HG02588 (cell line): ENCODE measurements at regions not wholly inside any gene's neighbourhood (a gene's known extent, or its start where the extent isn't known, plus 50 kb on each side); places are given as distances from the start of the nearest gene placed in this dataset.

ENCODE experiments used
- ATAC-seq: cut with Tn5 transposase; IDR thresholded peaks from one replicate; pipeline ENCODE4 v1.9.1; 2021; ENCODE audit warnings: mild to moderate bottlenecking, moderate library complexity; ENCODE audit not compliant: unreplicated experiment

DNA sequence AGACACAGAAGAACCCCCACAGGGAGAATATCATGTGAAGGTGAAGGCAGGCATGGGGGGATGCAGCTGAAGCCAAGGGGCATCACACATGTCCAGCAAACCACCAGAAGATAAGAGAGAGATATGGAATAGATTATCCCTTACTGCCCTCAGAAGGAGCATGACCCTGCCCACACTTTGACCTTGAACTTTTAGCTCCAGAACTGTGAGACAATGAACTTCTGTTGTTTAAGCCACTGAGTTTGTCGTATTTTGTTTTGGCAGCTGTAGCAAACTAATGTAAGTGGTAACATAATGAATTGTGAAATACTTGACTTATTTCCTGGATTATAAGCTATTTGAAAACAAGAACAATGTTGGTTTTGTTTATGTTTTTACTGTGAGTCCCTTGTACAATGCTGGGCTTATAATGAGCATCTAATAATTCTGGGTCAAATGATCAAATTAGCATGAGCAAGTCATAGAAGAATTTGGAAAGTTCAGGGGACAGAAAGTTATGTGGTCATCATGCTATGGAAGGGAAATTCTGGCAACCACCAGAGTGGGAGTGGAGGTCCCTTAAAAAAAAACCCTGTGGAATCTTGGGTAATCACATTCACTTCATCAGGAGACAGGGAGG lies 541.0 kb upstream of the KLHL29 start:
- no peak for ATAC-seq

DNA sequence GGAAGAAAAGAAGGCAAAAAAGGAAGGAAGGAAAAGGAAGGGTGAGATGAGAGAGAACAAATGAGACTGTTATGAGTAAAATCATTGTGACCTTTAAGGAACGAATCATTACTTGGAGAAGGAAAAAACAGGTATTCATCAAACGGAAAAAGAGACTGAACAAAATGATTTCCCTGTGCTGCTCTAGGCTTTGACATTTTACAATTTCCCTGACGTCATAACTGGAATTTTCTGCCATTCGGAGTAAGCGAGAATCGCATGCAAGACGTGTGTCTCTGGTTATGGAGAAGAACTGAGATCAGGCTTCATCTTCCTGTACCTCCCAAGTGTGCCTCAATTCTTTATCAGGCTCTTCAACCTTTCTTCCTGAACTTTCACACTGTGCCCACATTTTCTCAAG lies 534.7 kb upstream of the KLHL29 start:
- no peak for ATAC-seq

DNA sequence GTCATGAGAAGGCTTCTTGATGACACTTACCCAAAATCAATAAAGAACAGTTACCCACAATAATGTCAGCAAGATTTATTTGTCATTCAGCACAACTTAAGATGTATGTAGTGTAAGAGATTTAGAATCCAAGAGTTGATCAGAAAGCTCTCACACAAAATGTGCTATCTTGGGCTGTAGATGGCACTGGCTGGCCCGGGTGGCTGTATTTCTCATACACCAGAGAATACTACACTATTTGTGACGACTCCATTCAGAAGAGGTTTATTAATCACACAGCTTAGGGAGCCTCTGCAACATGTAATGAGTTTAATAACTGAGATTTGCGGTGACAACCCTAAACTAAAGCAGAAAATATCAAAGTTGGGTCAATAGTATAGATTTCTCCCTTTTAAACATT lies 530.4 kb upstream of the KLHL29 start:
- ATAC-seq: no peak

DNA sequence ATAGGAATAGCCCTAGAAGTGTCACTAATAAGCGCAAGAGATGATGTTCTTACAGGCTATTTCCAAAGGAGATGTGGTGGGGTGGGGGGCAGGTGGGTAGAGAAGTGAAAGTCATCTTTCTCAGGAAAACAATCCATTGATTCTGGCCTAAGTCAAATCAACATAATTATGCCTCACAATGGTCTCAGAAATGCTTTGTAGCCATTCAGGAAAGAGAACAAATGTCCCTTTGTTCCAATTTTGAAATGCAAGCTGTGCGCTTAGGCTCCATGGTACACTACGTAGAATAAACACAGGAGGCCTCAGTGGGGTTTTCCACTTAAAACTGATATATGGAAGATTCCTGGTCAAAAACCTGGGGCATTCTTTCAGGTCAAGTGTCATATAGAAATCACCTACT lies 529.9 kb upstream of the KLHL29 start:
- no peak for ATAC-seq

DNA sequence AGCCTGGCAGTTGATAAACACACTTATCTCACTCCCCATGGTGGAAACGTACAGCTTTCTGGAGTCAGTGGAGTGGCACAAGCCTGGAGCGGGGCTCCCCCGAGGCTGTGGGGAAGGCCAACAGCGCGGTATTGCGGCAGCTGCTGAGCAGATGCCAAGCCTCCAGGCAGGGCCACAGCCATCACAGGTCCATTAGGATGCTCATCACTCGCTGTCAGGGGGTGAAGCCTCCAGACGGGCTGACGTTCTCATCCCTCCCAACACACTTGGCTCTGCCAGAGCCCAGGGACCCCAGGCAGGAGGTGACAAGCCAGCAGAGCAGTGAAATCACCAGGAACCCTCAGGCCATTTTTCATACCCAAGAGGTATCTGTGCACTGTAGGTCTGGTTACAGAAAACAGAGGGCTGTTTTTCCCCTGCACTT lies 529.2 kb upstream of the KLHL29 start:
- ATAC-seq: no peak

DNA sequence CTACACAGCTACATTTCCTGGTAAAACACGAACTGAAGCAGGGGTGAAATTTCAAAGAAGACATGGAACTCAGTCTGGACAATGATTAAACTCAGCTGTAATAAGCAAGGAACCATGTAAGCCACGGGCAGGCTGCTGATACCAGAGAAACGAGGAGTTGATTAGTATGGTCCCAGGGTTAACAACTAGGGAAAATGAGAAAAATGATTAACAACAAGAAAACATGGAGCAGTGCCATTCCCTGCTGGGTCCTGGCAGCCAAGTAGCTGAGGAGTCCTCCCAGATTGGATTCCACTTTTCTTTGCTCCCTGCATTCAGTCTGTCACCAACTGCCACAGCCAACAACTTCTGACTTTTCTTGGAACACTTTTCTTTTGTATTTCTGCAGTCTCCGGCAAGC lies 517.0 kb upstream of the KLHL29 start:
- ATAC-seq: no peak

DNA sequence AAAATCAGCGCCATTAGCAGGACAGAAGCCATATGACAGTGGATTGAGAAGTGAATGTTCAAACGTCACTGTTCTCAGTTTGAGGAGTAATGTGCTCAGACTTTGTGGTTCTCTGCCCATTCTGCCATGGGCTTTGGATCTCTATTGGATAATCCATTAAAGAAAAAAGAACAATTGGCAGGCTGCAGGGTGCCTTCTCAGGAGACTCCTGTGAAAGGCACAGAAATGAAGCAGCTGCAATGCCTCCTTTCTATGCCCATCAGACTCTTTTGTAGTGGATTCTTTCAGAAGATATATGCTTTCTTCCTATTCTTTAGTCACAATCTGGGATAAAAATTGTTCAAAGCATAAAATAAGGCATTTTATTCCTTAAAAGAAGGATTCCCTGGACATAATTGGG lies 506.9 kb upstream of the KLHL29 start:
- ATAC-seq: no peak

DNA sequence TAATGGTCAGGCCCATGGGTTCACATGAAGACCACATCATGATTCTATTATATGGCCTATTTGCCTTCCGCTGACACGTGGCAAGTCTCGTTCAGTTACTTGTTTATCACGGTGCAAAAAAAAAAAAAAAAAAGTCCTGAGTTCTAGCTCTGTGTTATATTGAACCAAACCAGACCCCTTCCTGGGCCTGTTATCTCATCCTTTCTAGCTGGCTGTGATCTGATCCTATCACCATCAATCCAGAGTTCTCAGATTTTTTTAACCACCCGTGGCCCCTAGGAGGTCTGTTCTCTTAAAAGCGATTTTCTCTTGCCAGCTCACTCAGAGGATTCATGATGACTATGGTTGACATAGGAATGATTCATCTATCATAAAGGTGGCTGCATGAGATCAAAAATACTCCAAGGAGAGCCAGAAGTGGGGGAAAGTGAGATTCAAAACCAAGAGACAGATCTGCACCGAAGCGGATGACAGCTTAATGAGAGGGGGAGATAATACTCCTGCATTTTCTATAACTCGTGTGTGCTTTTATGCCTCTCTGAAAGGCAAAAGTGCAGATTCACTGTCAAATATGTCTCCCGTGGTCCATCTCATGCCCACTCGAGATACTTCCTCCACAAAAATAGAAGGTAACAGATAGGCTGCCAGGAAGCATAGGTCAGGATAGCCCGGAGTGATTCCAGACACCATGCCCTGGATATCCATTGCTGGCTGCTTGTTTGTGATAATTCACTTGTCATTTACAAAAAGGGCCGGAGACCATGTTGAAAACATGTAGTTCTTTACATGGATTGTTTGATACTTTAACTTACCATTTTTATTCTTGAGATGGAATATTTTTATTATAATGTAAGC lies 505.7 kb upstream of the KLHL29 start:
- ATAC-seq: no peak

DNA sequence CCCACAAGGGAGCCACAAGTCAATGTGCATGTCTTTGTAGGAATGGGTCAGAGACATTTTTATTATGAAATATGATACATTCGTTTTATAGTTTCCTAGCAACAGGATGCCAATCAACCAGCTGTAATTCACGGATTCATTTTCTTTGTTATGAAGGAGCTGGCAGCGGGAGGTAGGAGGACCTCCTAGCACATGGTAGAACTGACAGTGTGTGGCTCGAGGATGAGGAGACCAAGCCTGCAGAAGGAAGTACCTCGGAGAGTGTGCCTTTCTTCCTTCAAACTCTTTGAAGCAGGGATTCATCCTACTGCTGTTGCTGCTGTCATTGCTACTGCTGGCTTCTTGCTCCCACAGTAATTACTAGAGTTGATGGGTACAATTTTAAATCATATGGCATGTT lies 504.8 kb upstream of the KLHL29 start:
- ATAC-seq: no peak

DNA sequence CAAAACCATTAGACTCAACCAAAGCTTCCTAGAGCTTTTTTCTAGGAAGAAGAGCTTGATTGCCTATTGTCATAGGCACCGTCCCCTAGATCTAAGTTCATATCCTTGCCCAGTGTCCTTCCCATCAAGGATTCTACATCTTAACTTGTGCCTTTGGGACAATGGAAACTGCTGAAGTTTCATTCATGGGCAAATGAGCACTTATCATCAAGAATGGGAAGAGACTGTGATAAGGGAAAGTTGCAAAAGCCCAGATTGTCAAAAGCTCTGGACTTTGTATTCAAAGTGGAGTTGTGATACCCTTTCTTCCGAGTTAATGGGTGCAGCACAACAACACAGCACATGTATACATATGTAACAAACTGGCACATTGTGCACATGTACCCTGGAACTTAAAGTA lies 503.0 kb upstream of the KLHL29 start:
- ATAC-seq: no peak

DNA sequence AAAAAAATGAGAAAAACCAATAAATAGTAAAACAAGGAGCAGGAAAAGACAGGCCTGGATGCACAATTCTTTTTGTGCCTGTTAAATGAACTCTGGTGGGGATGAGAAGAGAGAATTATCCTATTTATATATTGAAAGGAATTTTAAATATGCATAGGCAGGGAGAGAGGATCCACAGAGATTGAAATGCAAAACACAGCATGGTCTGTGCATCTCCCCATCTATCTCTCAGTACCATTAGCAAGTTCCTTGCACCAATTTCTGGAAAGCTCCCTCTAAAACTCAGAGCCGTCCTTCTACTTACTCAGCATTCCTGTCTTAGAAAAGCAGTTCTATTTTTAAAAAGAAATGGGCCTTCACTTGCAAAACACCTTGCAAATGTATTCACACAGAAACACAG lies 502.3 kb upstream of the KLHL29 start:
- ATAC-seq: no peak

DNA sequence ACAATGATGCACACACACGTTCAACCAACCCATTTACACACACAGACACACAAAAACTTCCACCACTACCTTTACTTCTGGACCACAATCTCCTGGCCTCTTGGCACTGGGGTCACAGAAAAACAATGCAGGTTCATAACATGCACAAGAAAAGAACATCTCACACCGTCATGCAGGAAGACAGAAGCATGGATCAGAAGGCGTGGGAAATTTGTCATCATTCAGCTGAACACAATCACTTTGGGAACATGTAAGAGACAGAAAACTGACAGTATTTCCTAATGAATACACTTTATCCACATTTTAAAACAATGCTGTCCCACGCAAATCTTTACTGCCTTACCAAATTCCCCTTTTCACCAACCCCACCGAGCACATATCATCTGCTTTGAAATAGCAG lies 501.9 kb upstream of the KLHL29 start:
- ATAC-seq: no peak

DNA sequence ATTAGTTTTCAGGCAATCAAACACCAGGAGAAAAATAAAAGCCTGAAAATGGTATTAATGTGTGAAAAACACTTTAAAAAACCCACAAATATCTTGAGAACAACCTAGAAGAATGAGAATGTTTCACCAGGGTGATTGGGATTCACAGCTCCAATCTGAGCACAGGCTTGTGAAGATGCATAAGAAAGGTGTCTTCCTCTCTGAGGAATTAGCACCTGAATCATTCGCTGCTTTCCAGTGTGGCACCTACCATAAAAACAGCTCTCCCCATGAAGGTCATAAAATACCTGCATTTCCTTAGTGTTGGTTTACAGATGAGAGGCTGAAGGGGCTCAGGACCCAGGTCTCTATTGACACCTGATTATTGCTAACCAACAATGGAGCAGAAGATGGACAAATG lies 499.7 kb upstream of the KLHL29 start:
- no peak for ATAC-seq

DNA sequence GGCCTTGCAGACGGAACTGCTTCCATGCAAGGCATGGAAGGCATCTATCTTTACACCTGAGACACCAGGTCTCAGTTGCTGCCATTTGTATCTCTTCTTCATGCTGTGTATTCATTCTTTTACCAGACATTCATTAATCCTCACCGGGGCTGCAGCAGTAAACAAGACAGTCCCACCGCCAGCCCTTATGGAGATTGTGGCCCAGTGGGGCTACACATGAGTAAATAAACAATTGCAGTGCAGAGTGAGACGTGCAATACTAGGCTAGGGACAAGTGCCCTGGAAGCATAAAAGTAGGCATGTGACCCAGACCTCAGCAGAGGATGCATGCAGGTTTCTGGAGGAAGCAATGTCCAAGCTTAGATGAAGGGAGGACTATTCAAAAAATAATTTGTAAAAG lies 497.6 kb upstream of the KLHL29 start:
- ATAC-seq: no peak

DNA sequence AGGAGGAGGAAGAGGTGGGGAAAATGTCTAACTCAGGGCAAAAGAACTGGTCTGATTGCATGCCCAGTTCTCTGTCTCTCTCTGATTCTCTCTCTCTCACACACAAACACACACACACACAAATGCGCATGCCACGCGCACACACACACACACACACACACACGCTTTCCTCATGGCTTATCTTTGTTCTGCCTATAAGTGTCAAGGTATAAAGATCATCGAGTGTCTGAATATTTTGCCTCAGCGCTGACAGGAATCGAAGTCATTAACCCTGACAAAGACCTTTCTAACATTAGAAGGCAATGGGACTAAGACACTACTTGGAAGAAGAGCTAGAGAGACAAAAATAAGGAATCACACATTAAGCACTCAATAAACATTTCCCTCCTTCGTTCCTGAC lies 497.1 kb upstream of the KLHL29 start:
- no peak for ATAC-seq

DNA sequence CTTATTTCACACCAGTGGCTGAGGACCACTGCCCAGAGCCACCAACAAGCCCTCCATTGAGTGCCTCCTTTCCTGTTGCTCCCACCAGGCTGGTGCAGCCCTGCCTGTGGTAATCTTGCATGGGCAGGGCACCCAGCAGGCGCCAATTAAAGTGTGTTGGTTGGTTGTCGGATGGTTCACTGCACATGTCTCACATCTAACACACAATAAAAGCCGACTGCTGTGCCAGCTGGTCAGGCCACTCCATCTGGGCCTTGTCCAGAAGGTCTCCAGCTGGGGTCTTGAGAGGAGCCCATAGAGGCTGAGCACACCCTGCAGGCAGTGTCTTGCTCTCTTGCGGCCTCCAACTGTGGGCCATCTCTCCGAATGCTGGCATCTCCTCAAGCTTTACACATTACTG lies 494.8 kb upstream of the KLHL29 start:
- ATAC-seq: no peak

DNA sequence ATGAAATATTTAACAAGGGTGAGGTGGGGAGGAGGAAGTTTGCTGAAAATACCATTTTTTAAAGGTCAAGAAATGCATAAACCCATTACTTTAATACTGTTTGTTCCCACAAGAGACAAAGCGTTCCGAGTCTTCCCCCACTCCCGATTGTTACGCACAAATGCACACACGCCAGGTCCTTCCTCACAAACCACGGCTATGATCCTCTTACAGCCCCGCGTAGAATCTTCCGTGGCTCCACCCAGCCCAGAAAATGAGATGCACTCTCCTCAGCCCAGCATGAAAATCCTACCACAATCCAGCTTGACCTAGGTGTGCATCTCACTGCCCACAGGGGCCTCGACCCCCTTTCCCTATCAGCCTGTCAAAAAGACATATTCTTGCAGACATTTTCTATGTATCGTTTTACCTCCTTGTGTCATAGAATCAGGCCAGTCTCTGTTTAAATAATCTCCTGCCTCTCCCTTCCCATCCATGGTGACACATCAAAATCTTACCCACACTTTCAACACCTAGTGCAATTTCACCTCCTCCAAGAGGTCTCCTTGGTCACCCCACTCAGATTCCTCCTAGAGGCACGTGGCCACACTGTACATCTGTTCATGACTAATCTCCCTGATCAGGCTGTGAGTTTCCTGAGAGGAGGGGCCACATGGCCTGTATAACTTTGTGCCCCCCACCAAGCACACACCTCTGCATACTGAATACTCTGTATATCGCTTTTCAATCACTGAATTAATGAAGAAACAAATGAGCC lies 491.0 kb upstream of the KLHL29 start:
- ATAC-seq: no peak

DNA sequence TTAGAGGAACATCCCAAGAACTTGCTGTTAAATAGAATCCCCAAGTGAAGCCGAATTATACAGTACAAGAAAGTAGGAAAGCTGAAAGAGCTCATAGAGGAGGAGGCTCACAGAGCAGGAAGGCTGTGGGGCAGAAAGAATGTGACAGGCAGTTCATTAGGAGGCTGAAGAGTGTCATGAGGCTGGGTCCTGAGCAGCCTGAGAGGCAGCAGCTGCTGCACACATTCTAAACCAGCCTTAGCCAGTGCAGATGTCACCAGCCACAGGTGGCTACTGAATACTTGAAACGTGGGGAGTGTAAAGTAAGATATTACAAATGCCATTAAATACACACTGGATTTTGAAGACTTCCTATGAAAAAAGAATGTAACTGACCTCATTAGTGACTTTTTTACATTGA lies 490.2 kb upstream of the KLHL29 start:
- no peak for ATAC-seq

DNA sequence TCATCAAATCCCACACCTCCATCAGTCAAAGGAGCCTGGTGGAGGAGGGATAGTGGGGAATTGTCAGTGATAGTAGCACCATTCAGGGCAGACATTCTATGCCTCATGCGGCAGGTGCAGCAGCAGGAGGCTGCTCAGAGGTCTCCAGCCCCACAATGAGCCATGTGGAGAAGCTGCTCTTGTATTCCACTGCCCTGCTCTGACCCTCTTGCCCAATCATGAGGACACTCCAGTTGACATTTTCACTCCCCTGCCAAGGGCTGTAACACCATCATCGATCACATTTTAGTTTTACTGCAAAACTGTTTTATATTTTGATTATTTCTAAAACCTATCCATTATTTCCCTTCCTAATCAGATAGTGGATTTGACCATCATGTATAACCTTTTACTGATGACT lies 487.6 kb upstream of the KLHL29 start:
- ATAC-seq: no peak

DNA sequence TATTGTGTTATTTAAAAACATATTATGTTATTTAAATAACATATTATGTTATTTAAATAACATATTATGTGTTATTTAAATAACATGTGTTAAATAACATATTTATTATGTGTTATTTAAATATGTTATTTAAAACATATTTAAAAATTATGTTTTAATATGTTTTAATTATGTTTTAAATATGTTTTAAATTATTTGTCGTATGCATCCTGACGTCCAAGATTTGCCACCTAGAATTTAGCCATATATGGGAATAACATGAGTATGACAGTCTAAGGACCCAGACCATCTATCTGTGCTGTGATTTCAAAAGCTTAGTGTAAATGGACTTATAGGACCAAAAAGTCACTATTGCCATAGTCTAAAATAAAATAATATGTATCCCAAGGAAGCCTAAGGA lies 484.3 kb upstream of the KLHL29 start:
- no peak for ATAC-seq

DNA sequence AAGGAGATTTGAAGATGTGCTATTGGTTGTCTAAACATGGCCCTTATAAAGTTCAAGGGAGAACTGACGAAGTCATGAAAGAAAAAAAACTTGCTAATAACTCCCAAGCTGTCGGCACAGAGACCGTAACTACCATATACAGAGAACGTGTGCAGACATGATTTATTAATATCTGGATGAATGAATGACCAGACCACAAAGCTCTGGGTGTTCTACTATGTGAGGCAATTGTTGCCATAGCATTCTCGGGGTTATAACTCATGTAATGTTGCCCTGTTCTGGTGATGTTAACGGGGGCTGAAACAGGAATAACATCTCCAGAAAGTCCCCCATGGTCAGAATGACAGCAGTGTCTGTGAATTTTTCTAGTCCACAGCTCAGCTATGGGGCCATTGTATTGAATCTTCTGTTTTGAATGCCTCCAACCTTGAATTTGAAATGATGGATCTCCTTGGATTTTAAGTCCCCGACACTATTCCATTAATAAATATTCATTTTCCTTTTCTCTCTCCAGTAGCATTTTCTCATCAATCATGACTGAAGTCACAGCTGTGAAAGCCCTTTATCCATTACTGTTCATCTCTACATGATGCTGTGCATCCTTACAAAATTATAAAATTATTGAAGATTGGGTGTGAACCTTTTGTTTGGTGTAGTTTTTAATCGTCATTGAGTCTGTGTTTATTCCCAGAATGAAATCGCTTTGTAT lies 483.4 kb upstream of the KLHL29 start:
- no peak for ATAC-seq
